HEK293T (cell line): ENCODE measurements at regions not wholly inside any gene's neighbourhood (a gene's known extent, or its start where the extent isn't known, plus 50 kb on each side); places are given as distances from the start of the nearest gene placed in this dataset.

Experiments
- CTCF ChIA-PET: fragments of 350-600 bp; formaldehyde crosslinking; extraction: SDS; loops from one replicate; lab custom pipeline; 2021; ENCODE audit warnings: antibody characterized with exemption, inconsistent platforms; lab: Yijun Ruan, JAX
- POLR2A ChIA-PET: fragments of 350-600 bp; formaldehyde crosslinking; extraction: SDS; loops from one replicate; lab custom pipeline; 2020; ENCODE audit warnings: antibody characterized with exemption, inconsistent platforms; lab: Yijun Ruan, JAX
- DNase-seq: peaks from one replicate; pipeline ENCODE4 v3.0.0; 2012; ENCODE audit warnings: mixed read lengths; ENCODE audit errors: extremely low spot score
- ARNT ChIP-seq: fragments of 450-650 bp; IDR thresholded peaks from 2 replicates; pipeline ENCODE4 v1.6.1; 2017; ENCODE audit warnings: mild to moderate bottlenecking
- BHLHE40 ChIP-seq: fragments of 450-650 bp; IDR thresholded peaks from 2 replicates; pipeline ENCODE4 v1.6.1; 2016; ENCODE audit warnings: mild to moderate bottlenecking, moderate library complexity, borderline replicate concordance
- CTBP1 ChIP-seq: fragments of 450-650 bp; IDR thresholded peaks from 2 replicates; pipeline ENCODE4 v1.6.1; 2016; ENCODE audit warnings: borderline replicate concordance
- ELF4 ChIP-seq: fragments of 450-650 bp; IDR thresholded peaks from 2 replicates; pipeline ENCODE4 v1.6.1; 2017; ENCODE audit warnings: antibody characterized with exemption
- FOXA1 ChIP-seq: fragments of 450-650 bp; IDR thresholded peaks from 2 replicates; pipeline ENCODE4 v1.6.1; 2016; ENCODE audit warnings: mild to moderate bottlenecking
- FOXK2 ChIP-seq: fragments of 450-650 bp; IDR thresholded peaks from 2 replicates; pipeline ENCODE4 v1.6.1; 2016; ENCODE audit warnings: mild to moderate bottlenecking
- FOXM1 ChIP-seq: fragments of 450-650 bp; IDR thresholded peaks from 2 replicates; pipeline ENCODE4 v1.6.1; 2017; ENCODE audit warnings: mild to moderate bottlenecking, borderline replicate concordance
- HDGF ChIP-seq: fragments of 450-650 bp; IDR thresholded peaks from 2 replicates; pipeline ENCODE4 v1.6.1; 2017; ENCODE audit warnings: antibody characterized with exemption, borderline replicate concordance
- L3MBTL2 ChIP-seq: fragments of 450-650 bp; conservative IDR thresholded peaks from 2 replicates; pipeline ENCODE4 v1.6.1; 2016; ENCODE audit warnings: mild to moderate bottlenecking
- LEF1 ChIP-seq: fragments of 450-650 bp; IDR thresholded peaks from 2 replicates; pipeline ENCODE4 v1.6.1; 2017; ENCODE audit warnings: mild to moderate bottlenecking, borderline replicate concordance
- NFRKB ChIP-seq: fragments of 450-650 bp; IDR thresholded peaks from 2 replicates; pipeline ENCODE4 v1.6.1; 2016; ENCODE audit warnings: mild to moderate bottlenecking, moderate library complexity
- PKNOX1 ChIP-seq: fragments of 450-650 bp; IDR thresholded peaks from 2 replicates; pipeline ENCODE4 v1.6.1; 2016
- SP1 ChIP-seq: fragments of 450-650 bp; IDR thresholded peaks from 2 replicates; pipeline ENCODE4 v1.6.1; 2017
- SUZ12 ChIP-seq: fragments of 450-650 bp; IDR thresholded peaks from 2 replicates; pipeline ENCODE4 v1.6.1; 2016; ENCODE audit warnings: mild to moderate bottlenecking
- TARDBP ChIP-seq: fragments of 450-650 bp; IDR thresholded peaks from 2 replicates; pipeline ENCODE4 v1.6.1; 2016
- ZNF384 ChIP-seq: fragments of 450-650 bp; IDR thresholded peaks from 2 replicates; pipeline ENCODE4 v1.6.1; 2016

GRCh38 chr2:19033240-19033639, 325.2 kb downstream of the OSR1 start:
- POLR2A ChIA-PET = no interaction called here
- CTCF ChIA-PET = no interaction called here
- DNase-seq = no peak
- no peak for TF ChIP-seq NFRKB
- TF ChIP-seq L3MBTL2 = no peak
- no peak for TF ChIP-seq ELF4
- no peak for TF ChIP-seq HDGF
- TF ChIP-seq ZNF384 = no peak
- TF ChIP-seq LEF1 = no peak
- TF ChIP-seq ARNT = no peak
- TF ChIP-seq CTBP1 = no peak
- no peak for TF ChIP-seq FOXK2
- TF ChIP-seq BHLHE40 = no peak
- TF ChIP-seq SP1 = no peak
- no peak for TF ChIP-seq TARDBP
- no peak for TF ChIP-seq SUZ12
- TF ChIP-seq FOXA1 = no peak
- TF ChIP-seq PKNOX1 = no peak
- TF ChIP-seq FOXM1 = no peak

- POLR2A ChIA-PET = no interaction called here
- CTCF ChIA-PET = no interaction called here
- no peak for TF ChIP-seq SUZ12
- TF ChIP-seq BHLHE40 = no peak
- no peak for TF ChIP-seq ARNT
- no peak for TF ChIP-seq SP1
- TF ChIP-seq LEF1 = no peak
- TF ChIP-seq L3MBTL2 = no peak
- no peak for TF ChIP-seq HDGF
- no peak for TF ChIP-seq NFRKB
- no peak for TF ChIP-seq PKNOX1
- TF ChIP-seq CTBP1 = no peak
- no peak for DNase-seq
Observed at GRCh38 chr2:19031642-19032041, 326.8 kb downstream of the OSR1 start.

DNA sequence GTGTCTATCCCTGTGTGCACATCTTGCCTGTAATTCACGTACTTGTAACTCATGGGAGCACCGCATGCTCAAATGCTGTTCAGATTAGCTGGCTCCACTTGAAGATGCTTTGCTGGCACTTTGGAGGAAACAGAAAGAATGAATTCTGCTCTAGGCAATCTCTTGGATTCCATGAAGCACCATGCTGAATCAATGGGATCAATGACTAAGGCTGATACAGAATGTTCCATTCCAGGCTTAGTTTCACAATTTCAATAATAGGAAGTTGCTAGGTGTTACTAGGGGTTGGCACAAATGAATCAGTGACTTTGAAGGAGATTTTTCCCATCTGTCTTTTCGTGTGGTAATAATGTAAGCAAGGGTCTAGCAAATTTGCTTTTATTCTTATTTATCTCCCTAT, 328.8 kb downstream of the OSR1 start:
- no peak for DNase-seq
- POLR2A ChIA-PET = no interaction called here
- CTCF ChIA-PET = no interaction called here
- TF ChIP-seq BHLHE40 (no peak), FOXA1 (no peak), L3MBTL2 (no peak), FOXM1 (no peak), LEF1 (no peak)

DNA sequence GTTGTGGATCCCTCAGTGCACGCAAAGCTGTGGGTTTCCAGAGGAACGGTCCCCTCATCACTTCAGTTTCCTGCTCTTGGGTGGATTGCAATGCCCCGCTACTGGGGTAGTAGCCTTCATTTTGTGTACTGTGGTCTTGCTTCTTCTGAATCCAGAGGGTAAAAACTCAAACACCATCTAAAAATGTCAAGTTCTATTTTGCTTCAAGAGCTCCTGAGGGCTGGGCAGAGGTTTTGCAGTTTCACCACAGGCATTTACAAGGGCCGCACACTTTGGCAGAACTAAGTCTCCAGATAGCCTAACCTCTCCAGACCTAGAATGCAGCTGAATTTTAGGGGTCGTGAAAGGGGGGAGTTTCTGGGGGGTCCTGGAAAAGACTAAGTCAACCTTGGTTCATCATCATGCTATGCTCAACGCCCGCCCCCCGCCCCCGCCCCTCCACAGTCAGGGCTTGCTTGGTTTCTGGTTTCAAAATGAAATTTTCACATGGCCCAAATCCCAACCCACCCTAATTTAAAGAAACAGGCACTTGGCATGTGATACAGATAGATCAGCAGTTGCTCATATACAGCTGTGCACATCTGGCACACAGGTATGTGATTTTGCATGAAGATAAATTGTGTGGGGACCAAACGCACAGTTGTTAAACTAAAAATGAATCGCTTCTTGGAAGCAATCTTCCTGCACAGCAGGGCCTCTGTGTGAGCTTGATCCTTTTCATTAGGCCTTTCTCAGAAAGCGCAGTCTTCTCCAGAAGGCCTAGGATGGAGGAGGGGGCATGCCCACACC, 329.6 kb downstream of the OSR1 start:
- ChIA-PET CTCF (no interaction called here), POLR2A (no interaction called here)
- DNase-seq = no peak
- TF ChIP-seq LEF1 (no peak), TARDBP (no peak), SP1 (no peak), BHLHE40 (no peak)

DNA sequence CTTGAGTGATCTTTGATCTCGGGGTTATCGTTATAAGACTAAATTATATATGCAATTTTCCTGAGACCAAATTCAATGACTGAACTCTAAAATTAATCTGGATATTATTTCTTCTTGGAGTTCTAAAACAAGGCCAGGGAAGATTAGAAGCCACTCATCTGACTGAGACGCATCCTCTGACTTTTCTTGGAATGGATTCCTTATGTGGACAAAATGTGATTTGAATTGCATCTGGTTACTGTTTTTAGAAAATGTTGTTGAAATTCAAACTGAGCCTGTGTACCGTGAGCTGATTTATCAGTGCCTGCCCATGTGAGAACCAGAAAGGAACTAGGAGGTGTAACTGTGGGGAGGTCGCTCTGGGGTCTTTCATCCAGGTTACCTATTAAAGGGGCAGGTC, 330.8 kb downstream of the OSR1 start:
- TF ChIP-seq TARDBP (no peak), FOXM1 (no peak)
- DNase-seq = no peak
- ChIA-PET POLR2A (no interaction called here), CTCF (no interaction called here)

DNA sequence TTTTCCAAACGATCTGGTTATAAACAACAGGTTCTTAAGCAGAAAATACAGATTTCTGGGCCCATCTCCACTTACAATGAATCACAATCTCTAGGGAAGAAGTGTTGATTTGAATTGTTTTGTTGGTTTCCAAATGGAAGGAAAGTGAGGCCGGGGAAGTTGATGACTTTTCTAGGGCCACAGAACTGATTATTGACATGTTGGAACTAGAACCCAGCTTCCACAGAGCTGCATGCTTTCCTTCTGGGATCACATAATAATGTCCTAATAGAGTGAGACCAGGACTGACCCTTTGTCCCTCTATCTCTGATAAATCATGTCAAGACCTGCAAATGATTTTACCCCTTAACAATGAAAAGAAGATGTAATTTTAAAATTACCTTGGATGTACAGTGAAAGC, 332.2 kb downstream of the OSR1 start:
- ChIA-PET POLR2A (no interaction called here), CTCF (no interaction called here)
- no peak for DNase-seq
- TF ChIP-seq NFRKB = no peak

DNA sequence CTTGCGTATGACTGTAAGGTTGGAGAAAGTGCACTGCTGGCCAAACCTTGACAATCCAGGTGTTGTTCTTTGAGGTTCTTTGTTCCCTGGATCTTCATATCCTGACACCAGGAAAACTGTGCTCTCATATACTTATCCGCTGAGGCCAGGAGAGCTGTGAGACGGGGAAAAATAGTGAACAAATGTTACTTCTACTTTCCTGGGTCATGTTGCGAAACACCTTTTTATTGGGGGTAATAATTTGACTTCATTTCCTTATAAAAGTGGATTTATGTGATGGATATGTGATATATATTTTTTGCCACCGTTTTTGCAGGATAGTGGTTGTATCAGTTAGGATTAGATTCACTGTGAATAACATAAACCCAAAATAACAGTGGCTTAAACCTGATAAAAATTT, 336.1 kb downstream of the OSR1 start:
- ChIA-PET CTCF (no interaction called here), POLR2A (no interaction called here)
- TF ChIP-seq FOXA1 (no peak), FOXM1 (no peak), ELF4 (no peak), LEF1 (no peak), SP1 (no peak), ZNF384 (no peak), ARNT (no peak)
- no peak for DNase-seq

DNA sequence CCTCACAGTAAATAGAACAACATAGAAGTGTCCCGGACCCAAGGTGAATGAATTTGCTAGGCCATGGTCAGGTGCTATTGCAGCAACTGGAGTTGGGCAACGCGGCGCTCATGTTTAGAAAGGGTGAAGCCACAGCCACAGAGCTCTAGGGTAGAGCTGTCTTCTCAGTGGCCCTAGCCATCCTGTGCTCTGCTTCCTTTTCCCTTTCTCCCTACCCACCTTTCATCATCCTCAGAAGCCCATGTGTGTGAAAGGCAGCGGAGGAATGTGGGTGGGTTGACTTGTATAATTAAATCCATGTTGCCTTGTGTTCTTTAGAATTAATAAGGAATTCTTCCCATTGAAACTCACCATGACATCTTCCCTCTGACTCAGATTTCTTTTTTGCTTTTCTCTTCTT, 336.7 kb downstream of the OSR1 start:
- ChIA-PET POLR2A (no interaction called here), CTCF (interaction anchor here (0.9 kb wide), 1 partner anchor 12 kb away, joined by 3 read pairs; no protein-coding TSS in a partner anchor)
- DNase-seq = no peak
- TF ChIP-seq ZNF384 (no peak), L3MBTL2 (no peak), SP1 (no peak), CTBP1 (no peak), PKNOX1 (no peak), HDGF (no peak), FOXM1 (no peak), FOXA1 (no peak)
